Ishikawa (cell line): ENCODE measurements at regions not wholly inside any gene's neighbourhood (a gene's known extent, or its start where the extent isn't known, plus 50 kb on each side); places are given as distances from the start of the nearest gene placed in this dataset.

Experiments used
- CEBPB ChIP-seq: IDR thresholded peaks from 2 replicates; pipeline ENCODE4 v1.6.1; 2012
- CREB1 ChIP-seq: IDR thresholded peaks from 2 replicates; pipeline ENCODE4 v1.6.1; 2012; ENCODE audit warnings: low read depth
- EGR1 ChIP-seq: IDR thresholded peaks from 2 replicates; pipeline ENCODE4 v1.6.1; 2012
- EP300 ChIP-seq: IDR thresholded peaks from 2 replicates; pipeline ENCODE4 v1.6.1; 2012; ENCODE audit warnings: borderline replicate concordance
- FOXM1 ChIP-seq: IDR thresholded peaks from 2 replicates; pipeline ENCODE4 v1.6.1; 2012; ENCODE audit warnings: low read depth, borderline replicate concordance
- MAX ChIP-seq: IDR thresholded peaks from 2 replicates; pipeline ENCODE4 v1.6.1; 2012
- NFIC ChIP-seq: IDR thresholded peaks from 2 replicates; pipeline ENCODE4 v1.6.1; 2012
- RAD21 ChIP-seq: IDR thresholded peaks from 2 replicates; pipeline ENCODE4 v1.6.1; 2012; ENCODE audit warnings: low read depth
- REST ChIP-seq: IDR thresholded peaks from 2 replicates; pipeline ENCODE4 v1.6.1; 2012; ENCODE audit warnings: low read depth, mild to moderate bottlenecking
- TAF1 ChIP-seq: IDR thresholded peaks from 2 replicates; pipeline ENCODE4 v1.6.1; 2012; ENCODE audit warnings: low read depth, mild to moderate bottlenecking
- TCF12 ChIP-seq: IDR thresholded peaks from 2 replicates; pipeline ENCODE4 v1.6.1; 2012; ENCODE audit warnings: low read depth
- TEAD4 ChIP-seq: IDR thresholded peaks from 2 replicates; pipeline ENCODE4 v1.6.1; 2012
- USF1 ChIP-seq: IDR thresholded peaks from 2 replicates; pipeline ENCODE4 v1.6.1; 2012
- YY1 ChIP-seq: IDR thresholded peaks from 2 replicates; pipeline ENCODE4 v1.6.1; 2012; ENCODE audit warnings: low read depth
- ZBTB7A ChIP-seq: IDR thresholded peaks from 2 replicates; pipeline ENCODE4 v1.6.1; 2012; ENCODE audit warnings: low read depth

GRCh38 chr20:21994203-21994602 is 288.7 kb downstream of the PAX1 start:
- no peak for TF ChIP-seq EGR1
- TF ChIP-seq FOXM1 = no peak

- no peak for TF ChIP-seq TCF12
- TF ChIP-seq REST = no peak
- TF ChIP-seq TEAD4 = no peak
- no peak for TF ChIP-seq CEBPB
Observed at GRCh38 chr20:21982559-21982958, 277.1 kb downstream of the PAX1 start.

- TF ChIP-seq FOXM1 (no peak), NFIC (no peak), REST (no peak), ZBTB7A (no peak), CREB1 (no peak), CEBPB (no peak), USF1 (no peak), TEAD4 (no peak), EP300 (no peak), TAF1 (no peak), EGR1 (no peak), YY1 (no peak), TCF12 (no peak), MAX (no peak)
Observed at GRCh38 chr20:21981597-21982344, 276.3 kb downstream of the PAX1 start.

- TF ChIP-seq MAX (no peak), REST (no peak), RAD21 (no peak), TEAD4 (no peak), USF1 (no peak), FOXM1 (no peak), EP300 (no peak), ZBTB7A (no peak), TCF12 (no peak), TAF1 (no peak)
Observed at GRCh38 chr20:21981179-21981578, 275.7 kb downstream of the PAX1 start.

- TF ChIP-seq USF1 (no peak), EGR1 (no peak), EP300 (no peak), MAX (no peak), TAF1 (no peak), CREB1 (no peak), ZBTB7A (no peak), FOXM1 (no peak), TEAD4 (no peak), TCF12 (no peak)
Observed at GRCh38 chr20:21971436-21971835, 266.0 kb downstream of the PAX1 start.
